Mucosa of rectum (tissue), 2 donors: ENCODE measurements at regions not wholly inside any gene's neighbourhood (a gene's known extent, or its start where the extent isn't known, plus 50 kb on each side); places are given as distances from the start of the nearest gene placed in this dataset.
"Not testable (repeated sequence)": the region's sequence is repeated elsewhere in the genome, so short reads cannot be mapped to it uniquely, and the experiment has no call there.

ENCODE experiments used
- H3K27ac ChIP-seq, 2 donors: one replicate each; pipeline ENCODE4 v1.7.0; 2013; ENCODE audit warnings: inconsistent platforms in 2 of 2, low read depth in 2 of 2, low read length in 2 of 2
- H3K27me3 ChIP-seq, 2 donors: one replicate each; pipeline ENCODE4 v1.7.0; 2013; ENCODE audit warnings: low read length in 2 of 2; ENCODE audit not compliant: control insufficient read depth in 2 of 2, insufficient read depth in 2 of 2
- H3K36me3 ChIP-seq, 2 donors: one replicate each; pipeline ENCODE4 v1.7.0; 2013; ENCODE audit warnings: low read length in 2 of 2; ENCODE audit not compliant: control insufficient read depth in 2 of 2, insufficient read depth in 2 of 2
- H3K4me1 ChIP-seq, 2 donors: one replicate each; pipeline ENCODE4 v1.7.0; 2013; ENCODE audit warnings: low read length in 2 of 2, mild to moderate bottlenecking in 1 of 2; ENCODE audit not compliant: control insufficient read depth in 2 of 2, insufficient read depth in 2 of 2
- H3K4me3 ChIP-seq, 2 donors: one replicate each; pipeline ENCODE4 v1.7.0; 2013; ENCODE audit warnings: low read length in 2 of 2
- H3K9ac ChIP-seq, 2 donors: one replicate each; pipeline ENCODE4 v1.7.0; 2013; ENCODE audit warnings: low read length in 2 of 2, low read depth in 1 of 2, mild to moderate bottlenecking in 1 of 2
- H3K9me3 ChIP-seq, 2 donors: one replicate each; pipeline ENCODE4 v1.7.0; 2013; ENCODE audit warnings: low read length in 2 of 2; ENCODE audit not compliant: control insufficient read depth in 2 of 2
- donor health status: healthy.
- donor health status: Normal muscosa, but diverticular disease.

DNA sequence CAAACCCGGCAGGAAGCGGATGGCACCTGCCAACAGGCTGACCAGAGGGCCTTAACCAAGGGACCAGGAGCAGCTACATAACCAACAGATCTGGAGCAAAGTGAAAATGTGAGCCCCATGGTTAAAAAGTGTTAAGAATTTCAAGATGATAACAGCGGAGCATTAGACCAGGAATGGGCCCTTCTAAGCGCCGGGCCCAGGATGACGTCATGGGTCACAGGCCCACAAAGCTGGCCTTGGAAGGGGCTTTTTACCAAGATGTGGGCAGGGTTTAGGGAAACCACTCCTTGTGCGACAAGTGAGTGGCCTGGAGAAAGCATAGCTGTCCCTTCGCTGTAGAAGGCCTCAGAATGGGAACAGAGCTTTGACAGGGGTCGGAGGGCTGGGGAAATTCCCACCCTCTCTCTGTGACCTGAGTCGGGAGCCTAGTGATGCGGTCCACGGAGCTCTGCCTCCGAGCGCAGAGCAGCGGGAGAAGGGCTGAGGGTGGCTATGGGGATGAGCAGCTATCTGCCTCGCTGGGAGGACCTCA lies 84.4 kb upstream of the RPL38 start:
- Histone ChIP-seq H3K27me3 (peaks cover 0 to 10% of the 10 kb centered on the region in 2 donors), H3K4me3 (no peak overlapping the region), H3K27ac (no peak overlapping the region), H3K9ac (no peak overlapping the region), H3K36me3 (no peaks in the 10 kb centered on the region), H3K4me1 (no peaks in the 10 kb centered on the region), H3K9me3 (no peaks in the 10 kb centered on the region)

- no peaks in the 10 kb centered on the region for H3K9me3 ChIP-seq
- no peak overlapping the region for H3K27ac ChIP-seq
- H3K27me3 ChIP-seq = peaks cover 0 to 8% of the 10 kb centered on the region in 2 donors
- H3K9ac ChIP-seq = no peak overlapping the region
- H3K36me3 ChIP-seq = no peaks in the 10 kb centered on the region
- H3K4me3 ChIP-seq = no peak overlapping the region
- H3K4me1 ChIP-seq = no peaks in the 10 kb centered on the region
These were observed 83.5 kb upstream of the RPL38 start for GRCh38 chr17:74119965-74120364.

DNA sequence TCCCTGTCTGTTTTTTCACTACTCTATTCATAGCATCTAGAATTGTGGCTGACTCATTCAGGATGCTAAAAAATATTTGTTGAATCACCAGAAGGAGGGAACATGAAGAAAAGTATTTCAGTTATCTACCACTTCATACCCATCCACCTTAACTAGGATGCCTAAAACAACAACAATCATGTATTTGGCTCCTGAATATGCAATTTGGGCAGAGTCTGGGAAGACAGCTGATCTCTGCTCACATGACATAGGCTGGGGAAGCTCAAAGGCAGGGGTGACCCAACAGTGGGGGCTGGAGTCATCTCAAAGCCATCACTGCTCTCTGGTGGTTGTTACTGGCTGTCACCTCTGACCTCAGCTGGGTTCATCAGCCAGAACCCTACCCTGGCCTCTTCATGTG lies 80.1 kb upstream of the RPL38 start:
- Histone ChIP-seq H3K9me3 (no peaks in the 10 kb centered on the region), H3K9ac (no peak overlapping the region), H3K36me3 (no peaks in the 10 kb centered on the region), H3K4me1 (no peaks in the 10 kb centered on the region), H3K27ac (no peak overlapping the region), H3K4me3 (no peak overlapping the region), H3K27me3 (no peaks in the 10 kb centered on the region)

DNA sequence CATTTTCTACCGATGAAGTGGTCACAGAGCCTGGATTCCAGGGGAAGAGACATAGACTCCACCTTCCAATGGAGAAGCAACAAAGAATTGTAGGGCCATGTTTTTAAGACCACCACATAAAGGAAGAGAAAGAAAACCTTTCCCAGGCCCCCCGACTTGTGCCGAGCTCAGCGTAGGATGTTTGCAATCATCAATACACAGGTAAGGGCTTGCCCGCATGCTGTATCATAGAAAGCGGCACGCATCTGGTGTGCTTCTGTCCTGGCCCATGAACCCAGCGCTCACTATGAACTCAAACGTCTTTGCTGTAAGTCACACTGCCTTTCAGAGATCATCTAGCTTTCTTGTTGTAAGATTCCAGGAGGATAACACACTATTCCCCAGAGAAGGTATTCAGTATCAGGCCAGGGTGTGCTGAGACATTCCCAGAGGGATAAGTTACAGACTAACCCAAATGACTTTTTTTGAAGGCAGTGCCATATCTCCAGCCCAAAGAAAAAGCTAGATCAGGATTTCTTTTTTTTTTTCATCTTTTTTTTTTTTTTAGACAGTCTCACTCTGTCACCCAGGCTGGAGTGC lies 79.5 kb upstream of the RPL38 start:
- H3K4me3 ChIP-seq = no peak overlapping the region
- H3K9ac ChIP-seq = no peak overlapping the region
- H3K36me3 ChIP-seq = no peaks in the 10 kb centered on the region
- no peak overlapping the region for H3K27ac ChIP-seq
- H3K9me3 ChIP-seq = no peaks in the 10 kb centered on the region
- H3K4me1 ChIP-seq = no peaks in the 10 kb centered on the region
- no peaks in the 10 kb centered on the region for H3K27me3 ChIP-seq

GRCh38 chr17:74125156-74125555 lies 78.3 kb upstream of the RPL38 start:
- Histone ChIP-seq H3K4me3 (no peak overlapping the region), H3K27me3 (no peaks in the 10 kb centered on the region), H3K9me3 (no peaks in the 10 kb centered on the region), H3K27ac (no peak overlapping the region), H3K4me1 (no peaks in the 10 kb centered on the region), H3K9ac (no peak overlapping the region), H3K36me3 (no peaks in the 10 kb centered on the region)

DNA sequence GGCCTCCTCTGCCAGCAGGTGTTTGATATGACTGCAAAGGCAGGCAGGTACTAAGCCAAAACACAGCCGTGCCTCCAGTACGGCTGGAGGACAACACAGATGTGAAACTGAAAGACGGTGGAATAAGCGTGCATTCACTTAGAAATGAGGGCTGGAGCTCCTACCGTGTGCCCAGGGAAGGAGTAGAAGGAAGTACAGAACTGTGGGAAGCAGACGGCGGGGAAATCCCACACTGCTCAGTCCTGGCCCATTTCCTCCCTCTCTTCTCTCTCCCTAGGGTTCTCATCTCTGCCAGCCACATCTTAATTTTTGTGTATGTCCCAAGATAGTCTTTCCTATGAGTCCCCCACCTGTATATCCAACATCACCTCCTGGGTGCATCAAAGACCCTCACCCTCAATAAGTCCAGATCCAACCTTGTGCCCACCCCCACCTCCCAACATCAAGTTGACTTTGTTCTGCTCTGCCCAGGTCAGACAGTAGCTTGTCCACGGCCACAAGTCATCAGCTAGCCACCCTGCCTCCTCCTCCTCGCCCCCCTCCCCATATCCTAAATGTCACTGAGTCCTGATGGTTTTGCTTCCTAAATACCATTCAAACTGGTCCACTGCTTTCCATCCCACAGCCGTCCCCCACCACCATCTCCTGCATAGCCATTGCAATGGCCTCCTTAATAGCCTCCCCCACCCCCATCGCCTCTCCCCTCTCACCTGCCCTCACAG lies 77.1 kb upstream of the RPL38 start:
- Histone ChIP-seq H3K36me3 (no peaks in the 10 kb centered on the region), H3K9me3 (no peaks in the 10 kb centered on the region), H3K27ac (no peak overlapping the region), H3K9ac (no peak overlapping the region), H3K27me3 (no peaks in the 10 kb centered on the region), H3K4me1 (no peaks in the 10 kb centered on the region), H3K4me3 (no peak overlapping the region)

- Histone ChIP-seq H3K27me3 (peaks cover 0 to 2% of the 10 kb centered on the region in 2 donors), H3K4me1 (no peaks in the 10 kb centered on the region), H3K9ac (no peak overlapping the region), H3K9me3 (no peaks in the 10 kb centered on the region), H3K4me3 (no peak overlapping the region), H3K36me3 (no peaks in the 10 kb centered on the region), H3K27ac (no peak overlapping the region)
These were observed 76.5 kb upstream of the RPL38 start for GRCh38 chr17:74126959-74127358.

DNA sequence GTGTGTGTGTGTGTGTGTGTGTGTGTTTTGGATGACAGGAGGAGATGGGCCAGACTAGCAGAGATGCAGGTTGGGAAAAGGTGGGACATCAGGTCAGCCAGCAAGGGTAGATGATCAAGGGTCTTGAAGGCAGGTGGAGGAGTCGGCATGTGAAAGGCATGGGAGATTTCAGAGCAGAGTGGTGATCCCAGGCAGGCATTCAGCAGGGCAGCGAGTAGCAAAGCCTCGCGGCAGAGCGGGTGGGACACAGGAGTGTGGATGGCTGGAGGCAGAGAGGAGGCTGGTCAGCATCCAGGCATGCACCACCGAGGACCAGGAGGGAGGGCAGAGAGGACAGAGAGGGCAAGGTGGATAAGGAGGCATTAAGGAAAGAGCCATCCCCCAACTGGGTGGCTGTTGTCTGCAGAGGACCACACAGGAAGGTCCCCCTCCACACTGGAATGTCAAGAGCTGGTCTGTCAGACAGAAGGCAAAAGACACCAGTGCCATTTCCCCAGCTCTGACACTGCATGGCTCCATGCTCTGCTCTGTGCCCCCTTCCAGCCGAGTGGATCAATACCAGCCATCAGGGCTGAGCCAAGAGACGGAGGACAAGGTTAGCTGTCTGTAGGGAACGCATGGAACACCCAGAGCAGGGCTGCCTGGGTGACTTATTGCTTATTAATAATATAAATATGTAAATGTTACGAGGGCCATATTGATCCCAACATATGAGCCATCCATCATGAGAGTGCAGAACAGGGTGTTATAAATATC lies 74.8 kb upstream of the RPL38 start:
- H3K9ac ChIP-seq = no peak overlapping the region
- no peaks in the 10 kb centered on the region for H3K36me3 ChIP-seq
- peaks cover 0 to 3% of the 10 kb centered on the region in 2 donors for H3K27me3 ChIP-seq
- no peaks in the 10 kb centered on the region for H3K4me1 ChIP-seq
- no peak overlapping the region for H3K4me3 ChIP-seq
- no peak overlapping the region for H3K27ac ChIP-seq
- H3K9me3 ChIP-seq = no peaks in the 10 kb centered on the region

GRCh38 chr17:74129800-74130199 lies 73.7 kb upstream of the RPL38 start:
- not testable (repeated sequence) for H3K9ac ChIP-seq, H3K27ac ChIP-seq, H3K4me1 ChIP-seq, H3K4me3 ChIP-seq, H3K27me3 ChIP-seq, H3K36me3 ChIP-seq, H3K9me3 ChIP-seq

DNA sequence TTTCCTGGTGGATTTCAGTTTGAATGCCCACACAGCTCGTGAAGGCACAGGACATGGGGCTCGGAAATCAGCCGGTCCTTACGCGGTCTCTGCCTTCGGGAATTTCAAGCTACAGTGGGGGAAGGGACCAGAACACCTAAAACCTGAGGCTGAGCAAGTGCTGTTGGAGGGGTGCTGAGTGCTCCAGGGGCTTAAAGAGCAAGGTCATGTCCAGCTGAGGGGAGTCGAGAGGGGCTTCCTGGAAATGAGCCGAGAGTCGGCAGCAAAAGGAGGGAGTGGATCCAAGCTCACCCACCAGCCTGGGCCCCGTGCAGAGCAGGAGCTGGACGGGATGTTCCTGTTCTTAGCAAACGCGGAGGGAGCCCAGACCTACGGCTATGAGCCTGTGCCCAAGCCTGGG lies 73.2 kb upstream of the RPL38 start:
- peaks cover 0 to 3% of the 10 kb centered on the region in 2 donors for H3K27me3 ChIP-seq
- no peak overlapping the region for H3K27ac ChIP-seq
- no peak overlapping the region for H3K4me3 ChIP-seq
- no peaks in the 10 kb centered on the region for H3K4me1 ChIP-seq
- no peak overlapping the region for H3K9ac ChIP-seq
- no peaks in the 10 kb centered on the region for H3K36me3 ChIP-seq
- no peaks in the 10 kb centered on the region for H3K9me3 ChIP-seq
